ENCODE measurements at regions not wholly inside any gene's neighbourhood (a gene's known extent, or its start where the extent isn't known, plus 50 kb on each side); places are given as distances from the start of the nearest gene placed in this dataset.
"Not testable (repeated sequence)": the region's sequence is repeated elsewhere in the genome, so short reads cannot be mapped to it uniquely, and the experiment has no call there.

DNA sequence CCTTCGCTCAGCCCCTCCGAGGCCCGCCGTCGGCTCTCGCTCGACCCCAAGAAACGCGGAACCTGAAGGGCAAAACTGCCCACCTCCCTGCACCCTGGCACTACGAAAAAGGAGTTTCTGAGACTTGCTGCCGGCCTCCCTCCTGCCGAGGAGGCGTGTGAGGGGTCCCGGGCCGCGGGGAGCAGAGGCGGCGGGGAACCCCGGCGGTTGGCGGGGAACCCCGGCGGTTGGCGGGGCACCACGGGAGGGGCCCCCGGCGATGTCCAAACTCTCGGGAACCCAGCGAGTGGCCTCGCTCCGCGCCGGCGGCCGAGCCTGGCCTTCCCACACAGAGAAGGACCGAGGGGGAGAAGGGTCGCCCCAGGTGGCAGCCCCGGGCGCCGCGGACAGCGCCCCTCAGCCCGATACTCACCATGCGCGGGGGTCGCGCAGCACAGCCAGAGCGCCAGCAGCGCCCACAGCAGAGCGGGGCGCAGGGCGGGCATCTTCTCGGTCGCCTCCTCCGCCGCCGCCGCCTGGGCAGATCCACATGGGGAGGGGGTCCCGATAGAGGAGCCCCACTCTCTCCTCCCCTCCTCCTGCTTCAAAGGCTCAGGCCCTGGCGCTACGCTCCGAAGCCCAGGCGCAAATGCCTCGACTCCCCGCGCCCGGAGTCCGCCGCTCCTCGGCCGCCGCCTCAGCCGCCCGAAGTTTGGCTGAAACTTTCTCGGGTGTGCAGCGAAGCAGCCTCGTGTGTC, 69.4 kb upstream of the NUDT4B start:
- H3K4me1 ChIP-seq (ENCODE audit: insufficient read depth, low read length); H3K27me3 ChIP-seq (ENCODE audit: insufficient read depth, low read length); H3K9me3 ChIP-seq (ENCODE audit: low read depth, low read length): not testable (repeated sequence)
- peak overlapping the region; percentile 42 for H3K4me3 ChIP-seq (ENCODE audit: low read length)

DNA sequence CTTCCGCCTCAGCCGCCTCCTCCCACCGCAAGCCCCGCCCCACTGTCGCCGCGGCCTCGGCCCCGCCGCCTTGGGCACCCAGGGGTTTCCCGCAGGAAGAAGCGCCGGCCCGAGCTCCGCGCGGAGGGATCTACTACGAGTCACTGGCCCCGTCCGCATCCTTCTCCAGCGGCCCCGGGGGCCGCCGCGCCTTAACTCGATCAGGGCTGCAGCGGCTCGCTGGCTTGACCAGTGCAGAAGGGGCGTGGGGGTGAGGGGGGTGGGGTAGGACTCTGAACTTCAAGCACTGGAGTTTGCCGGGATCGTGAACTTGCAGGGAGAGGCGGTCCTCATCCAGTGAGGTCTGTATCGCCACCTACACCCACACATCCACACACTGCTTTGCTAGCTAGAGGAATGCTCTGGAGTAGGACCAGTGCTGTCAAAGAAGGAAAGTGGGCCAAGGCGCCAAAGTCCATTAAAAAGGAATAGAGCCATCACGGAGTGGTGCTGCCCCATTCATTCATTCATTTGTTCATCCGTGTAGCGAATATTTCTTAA, 68.7 kb upstream of the NUDT4B start:
- not testable (repeated sequence) for H3K4me3 ChIP-seq (ENCODE audit: low read length); H3K27me3 ChIP-seq (ENCODE audit: insufficient read depth, low read length); H3K4me1 ChIP-seq (ENCODE audit: insufficient read depth, low read length); H3K9me3 ChIP-seq (ENCODE audit: low read depth, low read length)

DNA sequence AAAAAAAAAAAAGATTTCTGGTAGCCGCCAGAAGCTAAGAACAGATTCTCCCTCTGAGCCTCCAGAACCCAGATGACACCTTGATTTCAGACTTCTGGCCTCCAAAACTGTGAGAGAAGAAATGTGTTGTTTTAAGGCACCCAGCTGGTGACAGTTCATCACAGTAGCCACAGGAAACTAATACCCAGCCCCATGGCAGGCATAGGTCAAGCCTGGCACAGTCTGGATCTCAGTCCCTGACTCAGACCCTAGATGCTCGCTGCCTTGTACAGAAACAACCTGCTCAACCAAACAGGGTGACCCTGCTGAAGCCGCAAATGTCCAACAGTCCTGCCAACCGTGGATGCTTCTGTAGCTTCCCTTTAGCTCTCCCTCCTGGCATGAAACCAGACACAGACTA, 61.8 kb upstream of the NUDT4B start:
- H3K9me3 ChIP-seq (ENCODE audit: low read depth, low read length); H3K4me3 ChIP-seq (ENCODE audit: low read length); H3K27me3 ChIP-seq (ENCODE audit: insufficient read depth, low read length); H3K4me1 ChIP-seq (ENCODE audit: insufficient read depth, low read length): not testable (repeated sequence)

DNA sequence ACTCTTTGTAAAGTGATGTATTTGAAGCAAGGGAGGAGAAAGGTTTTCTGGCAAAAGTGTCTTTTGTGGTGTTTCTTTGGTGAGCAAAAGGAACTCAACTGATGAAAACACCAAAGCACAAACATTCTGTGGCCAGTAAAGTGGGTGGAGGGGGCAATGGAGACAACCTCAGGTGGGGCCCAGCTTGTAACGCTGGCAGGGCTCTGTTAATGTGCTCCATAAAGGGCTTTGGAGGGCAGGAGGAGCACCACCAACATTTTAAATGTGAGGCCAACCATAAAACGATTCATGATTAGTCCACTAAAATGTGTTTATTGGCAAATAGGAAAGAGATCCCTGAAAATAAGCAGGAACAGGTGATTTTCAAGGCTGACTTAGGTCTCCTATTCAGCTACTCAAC, 61.2 kb upstream of the NUDT4B start:
- not testable (repeated sequence) for H3K4me3 ChIP-seq (ENCODE audit: low read length); H3K4me1 ChIP-seq (ENCODE audit: insufficient read depth, low read length); H3K9me3 ChIP-seq (ENCODE audit: low read depth, low read length); H3K27me3 ChIP-seq (ENCODE audit: insufficient read depth, low read length)
